NCI-H2227 (cell line): ENCODE measurements at regions not wholly inside any gene's neighbourhood (a gene's known extent, or its start where the extent isn't known, plus 50 kb on each side); places are given as distances from the start of the nearest gene placed in this dataset.
"Not testable (repeated sequence)": the region's sequence is repeated elsewhere in the genome, so short reads cannot be mapped to it uniquely, and the experiment has no call there.

Source experiments
- DNase-seq: peaks from one replicate; lab custom pipeline; 2025; ENCODE audit not compliant: unreplicated experiment; lab: John Stamatoyannopoulos, UW

DNA sequence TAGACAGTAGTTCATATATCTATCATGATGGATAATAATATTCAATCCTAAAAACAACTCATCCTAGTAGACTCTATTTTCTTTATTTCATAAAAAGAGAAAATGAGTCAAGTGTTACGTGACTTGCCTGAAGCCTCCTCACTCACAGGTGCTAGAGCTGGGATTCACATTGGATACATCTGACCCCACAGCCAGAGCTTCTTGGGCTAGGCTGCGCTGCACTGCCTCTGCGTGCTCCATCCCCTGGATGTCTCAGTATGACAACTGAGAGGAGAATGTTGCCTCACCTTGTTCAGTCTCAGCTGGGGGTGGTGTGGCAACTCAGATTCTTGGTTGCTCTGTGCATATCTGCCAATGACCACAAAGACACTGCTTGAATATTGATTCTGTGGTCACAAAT lies 286.6 kb downstream of the LIG4 start:
- DNase-seq = no peak

DNA sequence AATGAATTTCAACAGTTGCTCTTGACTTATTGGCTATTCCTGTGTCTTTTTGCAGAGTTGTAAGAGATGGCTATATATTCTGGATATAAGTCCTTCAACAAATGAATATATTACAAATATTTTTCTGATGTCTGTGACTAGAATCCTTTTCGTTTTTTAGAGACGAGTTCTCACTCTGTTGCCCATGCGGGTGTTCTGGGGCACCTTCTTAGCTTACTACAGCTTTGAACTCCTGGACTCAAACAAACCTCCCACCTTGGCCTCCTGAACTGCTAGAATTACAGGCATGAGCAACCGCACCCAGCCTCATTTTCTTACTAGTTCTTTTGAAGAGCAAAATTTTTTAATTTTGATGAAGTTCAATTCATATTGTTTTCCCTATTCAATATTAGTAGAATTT lies 287.8 kb downstream of the LIG4 start:
- DNase-seq = no peak

DNA sequence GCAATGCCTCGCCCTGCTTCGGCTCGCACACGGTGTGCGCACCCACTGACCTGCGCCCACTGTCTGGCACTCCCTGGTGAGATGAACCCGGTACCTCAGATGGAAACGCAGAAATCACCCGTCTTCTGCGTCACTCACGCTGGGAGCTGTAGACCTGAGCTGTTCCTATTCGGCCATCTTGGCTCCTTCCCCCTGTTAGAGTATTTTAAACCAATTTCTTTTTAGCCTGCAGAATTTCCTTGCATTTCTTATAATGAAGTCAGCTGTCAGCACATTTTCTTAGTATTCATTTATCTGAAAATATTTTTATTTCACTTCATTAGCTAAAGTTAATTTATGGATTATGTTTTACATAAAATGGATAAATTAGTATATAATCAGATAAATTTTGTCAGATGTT lies 288.8 kb downstream of the LIG4 start:
- not testable (repeated sequence) for DNase-seq

DNA sequence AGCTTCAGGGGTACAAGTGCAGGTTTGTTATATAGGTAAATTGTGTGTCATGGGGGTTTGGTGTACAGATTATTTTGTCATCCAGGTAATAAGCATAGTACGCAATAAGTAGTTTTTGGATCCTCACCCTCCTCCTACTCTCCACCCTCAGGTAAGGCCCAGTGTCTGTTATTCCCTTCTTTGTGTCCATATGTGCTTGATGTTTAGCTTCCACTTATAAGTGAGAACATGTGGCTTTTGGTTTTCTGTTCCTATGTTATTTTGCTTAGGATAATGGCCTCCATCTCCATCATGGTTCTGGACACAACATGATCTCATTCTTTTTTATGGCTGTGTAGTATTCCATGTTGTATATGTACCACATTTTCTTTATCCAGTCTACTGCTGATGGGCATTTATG lies 298.4 kb downstream of the LIG4 start:
- not testable (repeated sequence) for DNase-seq

DNA sequence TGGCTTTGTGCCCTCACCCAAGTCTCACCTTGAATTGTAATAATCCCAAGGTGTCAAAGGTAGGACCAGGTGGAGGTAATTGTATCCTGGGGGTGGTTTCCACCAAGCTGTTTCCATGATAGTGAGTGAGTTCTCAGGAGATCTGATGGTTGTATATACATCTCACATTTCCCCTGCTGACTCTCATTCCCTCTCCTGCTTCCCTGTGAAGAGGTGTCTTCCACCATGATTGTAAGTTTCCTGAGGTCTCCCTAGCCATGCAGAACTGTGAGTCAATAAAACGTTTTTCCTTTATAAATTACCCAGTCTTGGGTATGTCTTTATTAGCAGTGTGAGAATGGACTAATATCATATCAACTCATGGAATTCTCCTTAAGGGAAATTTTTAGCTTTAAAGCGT lies 302.6 kb downstream of the LIG4 start:
- no peak for DNase-seq

DNA sequence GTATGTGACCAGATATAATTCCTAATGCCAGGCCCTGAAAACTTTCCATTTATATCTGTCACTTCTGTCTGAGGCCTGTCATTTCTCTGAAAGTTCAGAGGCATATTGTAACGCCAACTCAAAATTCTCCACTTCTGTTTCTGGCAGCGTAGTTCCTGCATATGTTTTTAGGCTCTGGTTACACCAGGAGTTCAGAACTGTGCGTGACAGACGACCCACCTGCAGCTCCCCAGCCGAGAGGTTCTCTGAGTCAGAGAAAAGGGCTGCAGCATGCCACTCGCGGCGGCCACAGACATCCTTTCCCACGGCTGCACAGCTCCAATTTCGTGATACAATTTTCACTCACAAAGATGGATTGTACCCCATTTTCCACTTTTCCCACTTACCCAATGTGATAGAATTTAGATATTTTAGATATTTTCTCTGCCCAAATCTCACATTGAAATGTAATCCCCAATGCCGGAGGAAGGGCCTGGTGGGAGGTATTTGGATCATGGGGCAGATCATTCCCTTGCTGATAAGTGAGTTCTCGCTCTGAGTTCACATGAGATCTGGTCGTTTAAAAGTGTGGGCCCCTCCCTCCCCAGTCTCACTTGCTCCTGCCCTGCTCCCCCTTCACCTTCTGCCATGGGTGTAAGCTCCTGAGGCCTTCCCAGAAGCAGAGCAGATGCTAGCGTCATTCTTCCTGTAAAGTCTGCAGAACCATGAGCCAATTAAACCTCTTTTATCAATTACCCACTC lies 308.1 kb downstream of the LIG4 start:
- DNase-seq = no peak

DNA sequence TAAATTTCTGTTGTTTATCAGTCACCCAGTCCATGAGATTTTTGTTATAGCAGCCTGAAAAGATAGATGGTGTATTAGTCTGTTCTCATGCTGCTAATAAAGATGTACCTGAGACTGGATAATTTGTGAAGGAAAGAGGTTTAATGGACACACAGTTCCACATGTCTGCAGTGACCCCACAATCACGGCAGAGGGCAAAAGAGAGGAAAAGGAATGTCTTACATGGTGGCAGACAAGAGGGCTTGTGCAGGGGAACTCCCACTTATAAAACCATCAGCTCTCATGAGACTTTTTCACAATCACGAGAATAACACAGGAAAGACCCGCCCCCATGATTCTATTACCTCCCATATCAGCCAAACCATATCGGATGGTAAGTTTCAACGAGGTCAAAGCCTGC lies 309.2 kb downstream of the LIG4 start:
- DNase-seq = no peak

DNA sequence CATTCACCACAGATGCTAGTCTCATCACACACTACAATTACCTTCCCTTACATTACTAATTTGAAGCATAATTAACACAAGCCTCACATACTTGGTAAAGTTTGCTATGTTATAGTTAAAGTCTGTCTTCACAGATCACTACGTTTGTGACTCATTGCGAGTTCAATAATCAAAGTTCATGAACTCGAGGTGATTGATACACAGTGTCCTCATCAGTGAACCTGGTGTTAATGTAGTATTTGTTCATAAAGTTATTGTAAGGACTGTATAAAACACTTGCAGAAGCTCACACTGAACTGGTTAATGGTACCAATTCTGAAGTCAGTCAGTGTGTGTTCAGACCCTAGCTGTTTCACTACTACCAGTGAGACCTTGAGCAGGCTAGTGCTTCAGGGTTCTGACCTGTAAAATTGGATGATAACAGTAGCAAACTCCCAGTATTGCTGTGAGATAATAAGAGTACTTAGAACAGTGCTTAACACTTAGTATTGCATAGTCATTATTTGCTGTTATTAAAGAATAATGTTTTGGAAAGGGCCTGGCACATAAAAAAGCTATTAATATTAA lies 313.3 kb downstream of the LIG4 start:
- no peak for DNase-seq

DNA sequence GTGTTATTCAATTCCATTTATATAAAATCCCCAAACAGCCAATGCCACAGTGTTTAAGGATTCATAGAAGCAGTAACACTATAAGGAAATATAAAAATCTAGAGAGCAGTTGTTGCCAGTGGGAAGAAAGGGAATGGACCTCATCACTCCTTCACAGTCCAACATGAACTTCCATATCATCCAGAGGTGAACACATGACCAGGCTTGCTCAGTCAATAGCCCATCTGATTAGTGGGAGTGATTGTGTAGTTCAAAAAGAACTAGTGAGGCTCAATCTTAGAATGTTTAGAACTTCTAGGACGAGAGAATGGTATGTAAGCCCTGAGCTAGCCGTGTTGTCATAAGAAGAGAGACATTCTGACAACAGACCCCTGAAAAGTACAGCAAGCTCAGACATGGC lies 314.1 kb downstream of the LIG4 start:
- no peak for DNase-seq

DNA sequence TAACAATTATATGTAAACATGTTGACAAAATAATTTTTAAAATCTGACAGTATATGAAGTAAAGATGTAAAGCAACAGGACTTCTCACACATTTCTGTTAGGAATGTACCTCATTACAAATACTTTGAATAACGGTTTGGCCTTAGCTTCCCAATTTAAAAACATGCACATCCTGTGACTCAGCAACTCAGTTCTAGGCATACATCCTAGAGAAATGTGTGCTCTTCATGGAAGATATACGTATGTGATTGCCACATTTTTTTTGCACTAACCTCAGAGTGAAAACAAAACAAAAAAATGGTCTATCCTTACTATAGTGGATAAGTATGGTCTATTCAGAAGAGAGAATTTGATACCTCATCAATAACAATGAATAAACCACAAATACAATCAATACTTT lies 314.6 kb downstream of the LIG4 start:
- DNase-seq = no peak

DNA sequence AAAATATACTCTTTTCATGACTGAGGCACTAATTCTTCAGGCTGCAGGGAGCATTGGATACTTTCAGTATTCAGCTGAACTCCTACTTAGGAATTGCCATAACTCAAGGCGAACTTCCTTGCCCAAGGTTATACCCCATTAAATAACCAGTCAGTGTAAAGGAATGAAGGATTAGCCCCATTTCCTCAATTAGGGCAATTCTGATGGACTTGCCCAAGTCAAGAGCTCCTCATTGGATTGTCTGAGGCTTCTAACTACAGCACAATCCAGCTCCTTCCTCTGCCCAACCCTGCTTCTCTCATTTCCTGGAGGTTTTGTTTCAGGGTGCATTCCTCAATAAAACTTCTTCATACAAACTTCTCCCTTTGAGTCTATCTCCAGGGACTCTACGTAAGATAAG lies 329.2 kb downstream of the LIG4 start:
- DNase-seq = no peak

DNA sequence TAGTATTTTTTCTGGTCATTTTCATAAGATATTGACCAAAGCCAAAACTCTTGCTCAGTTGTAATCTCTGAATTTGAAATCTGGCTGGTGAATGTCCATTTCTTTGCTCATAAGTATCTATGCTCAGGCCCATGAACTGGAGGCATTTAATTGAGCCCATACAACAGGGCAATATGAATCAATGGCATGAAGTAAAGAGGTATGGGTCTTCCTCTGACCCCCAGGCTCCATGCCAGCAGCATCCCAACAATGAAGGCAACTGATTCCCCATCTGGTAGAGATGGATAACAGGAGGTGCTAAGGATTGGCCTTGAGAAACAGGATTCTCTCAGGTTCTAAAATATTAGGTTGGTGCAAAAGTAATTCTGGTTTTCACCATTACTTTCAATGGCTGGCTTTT lies 330.8 kb downstream of the LIG4 start:
- DNase-seq = no peak

DNA sequence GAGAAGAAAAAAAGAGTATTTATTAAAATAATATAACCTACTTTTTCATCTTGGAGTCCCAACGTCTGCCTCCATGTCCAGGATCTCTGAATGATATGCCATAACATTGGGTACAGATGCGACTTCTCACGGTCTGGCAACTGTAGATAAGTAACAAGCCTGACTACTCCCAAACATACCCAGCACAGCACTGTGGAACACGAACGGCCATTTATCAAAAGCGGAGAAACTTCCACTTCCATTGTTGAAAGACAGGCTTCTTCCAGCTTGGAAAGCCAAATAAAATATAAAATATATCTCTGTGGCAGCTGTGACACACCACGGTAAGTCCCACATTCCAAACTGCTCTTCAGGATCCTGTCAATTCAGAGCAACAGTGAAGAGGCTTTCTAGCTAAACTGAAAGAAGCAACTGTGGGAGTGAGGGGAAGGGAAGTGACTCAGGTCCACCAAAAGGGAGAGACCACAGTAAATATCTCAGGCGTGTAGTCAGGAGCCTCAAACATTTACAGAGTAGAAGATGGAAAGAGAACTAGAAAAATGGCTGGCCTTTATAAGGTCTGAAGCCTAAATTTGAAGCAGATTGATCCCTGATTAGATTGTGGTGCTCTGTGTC lies 331.7 kb downstream of the LIG4 start:
- no peak for DNase-seq

DNA sequence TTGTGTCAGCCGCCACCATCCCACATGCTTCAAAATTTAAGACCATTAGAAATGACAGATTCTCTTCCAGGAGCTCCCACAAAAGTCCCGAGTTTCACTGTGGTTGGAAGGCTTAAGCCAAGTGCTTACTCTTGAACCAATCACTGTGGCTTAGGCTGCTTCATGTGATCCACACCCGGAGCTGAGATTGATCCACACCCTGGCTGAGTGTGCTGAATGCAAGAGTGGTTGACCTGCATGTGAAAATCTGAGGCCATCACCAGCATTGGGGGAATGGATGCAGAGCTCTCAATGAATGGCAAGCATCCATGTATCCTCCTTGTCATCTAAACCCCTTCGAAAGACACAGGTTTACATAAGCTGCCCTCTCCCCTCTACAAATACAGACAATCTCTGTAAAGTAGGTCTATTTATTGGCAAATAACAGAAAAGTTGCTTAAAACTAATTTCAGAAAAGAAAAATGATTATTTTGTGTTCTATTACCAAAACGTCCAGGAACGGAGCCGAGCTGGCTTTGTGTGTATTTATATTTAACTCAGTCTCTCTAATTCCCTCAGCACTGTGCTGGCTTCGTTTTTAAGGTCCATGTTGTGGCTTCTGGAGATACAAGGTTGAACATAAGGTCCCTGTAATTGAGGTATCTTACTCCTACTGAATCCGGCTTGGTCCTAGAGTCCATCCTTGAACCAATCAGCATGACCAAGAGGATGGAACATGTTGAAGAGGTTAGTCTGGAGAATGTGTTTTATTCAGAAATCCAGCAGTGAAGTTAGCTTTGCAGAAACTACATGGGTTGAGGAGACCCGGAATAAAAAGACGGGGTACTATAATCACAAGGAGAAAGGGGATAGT lies 332.4 kb downstream of the LIG4 start:
- no peak for DNase-seq

DNA sequence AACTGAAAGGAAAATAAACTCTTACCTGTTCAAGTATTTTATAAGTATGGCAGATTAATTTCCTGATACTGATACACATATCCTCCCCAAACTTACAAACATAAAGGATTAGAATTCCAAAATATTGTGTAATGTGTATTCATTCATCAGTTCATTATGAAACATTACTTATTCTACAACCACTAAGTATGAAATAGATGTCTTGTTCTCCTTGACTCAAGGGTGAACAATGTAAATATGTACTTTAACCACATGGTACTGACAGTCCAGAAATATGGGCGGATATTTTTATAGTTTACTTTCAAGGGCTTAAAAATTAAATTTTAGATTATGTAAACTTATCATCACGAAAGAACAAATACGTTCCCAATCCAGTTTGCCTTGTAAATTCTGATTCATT lies 334.0 kb downstream of the LIG4 start:
- DNase-seq = no peak

DNA sequence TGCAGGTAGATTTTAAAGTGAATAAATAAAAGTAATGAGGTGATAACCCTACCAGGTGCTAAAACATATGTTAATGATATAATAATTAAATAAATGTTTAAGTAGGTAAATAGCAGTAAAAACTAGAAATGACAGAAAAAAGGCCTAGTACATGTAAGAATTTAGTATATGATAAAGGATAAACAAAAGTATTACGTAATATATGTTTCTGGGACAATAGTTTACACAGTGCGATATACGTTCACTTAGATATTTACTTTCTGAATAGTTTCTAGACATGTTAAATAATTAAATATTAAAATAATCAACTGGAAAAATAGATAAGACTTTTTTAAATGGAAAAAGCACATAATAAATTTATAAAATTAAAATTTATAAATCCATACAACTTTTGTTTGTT lies 340.9 kb downstream of the LIG4 start:
- DNase-seq = no peak

DNA sequence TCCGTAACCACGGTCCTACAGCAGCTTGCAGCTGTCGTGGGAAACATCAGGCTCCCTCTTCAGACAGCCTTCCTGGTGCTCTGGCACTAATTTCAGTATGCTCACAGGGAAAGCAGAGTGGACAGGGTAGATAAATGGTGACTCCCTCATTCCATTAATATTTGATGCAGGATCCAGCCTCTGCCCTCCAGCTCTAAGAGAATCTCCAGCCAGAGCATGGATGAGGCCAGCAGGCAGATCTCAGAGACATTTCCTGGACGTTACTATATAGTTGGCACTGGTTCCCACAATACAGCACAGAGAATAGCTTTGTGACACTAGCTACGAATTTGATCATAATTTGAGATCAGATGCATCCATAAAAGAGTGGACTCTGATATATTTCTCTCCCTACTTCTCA lies 341.4 kb downstream of the LIG4 start:
- no peak for DNase-seq

DNA sequence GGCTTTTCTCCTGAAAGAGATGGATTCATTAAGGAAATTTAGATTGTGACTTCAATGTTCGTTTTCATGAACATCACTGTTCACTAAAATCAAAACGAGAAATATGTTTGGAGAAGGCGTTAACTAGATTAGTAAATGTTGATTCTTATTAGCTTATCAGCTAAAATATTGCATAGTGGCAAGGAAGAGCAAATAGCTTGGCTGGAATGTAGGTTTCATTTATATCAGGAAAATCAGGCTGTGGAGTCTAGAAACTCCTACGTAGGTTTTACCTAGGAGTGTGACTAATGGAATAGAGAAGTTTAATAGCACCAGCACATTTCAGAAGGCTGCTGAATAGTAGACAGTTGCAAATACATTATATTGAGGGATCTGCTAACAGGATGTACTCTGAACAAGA lies 344.9 kb downstream of the LIG4 start:
- no peak for DNase-seq

DNA sequence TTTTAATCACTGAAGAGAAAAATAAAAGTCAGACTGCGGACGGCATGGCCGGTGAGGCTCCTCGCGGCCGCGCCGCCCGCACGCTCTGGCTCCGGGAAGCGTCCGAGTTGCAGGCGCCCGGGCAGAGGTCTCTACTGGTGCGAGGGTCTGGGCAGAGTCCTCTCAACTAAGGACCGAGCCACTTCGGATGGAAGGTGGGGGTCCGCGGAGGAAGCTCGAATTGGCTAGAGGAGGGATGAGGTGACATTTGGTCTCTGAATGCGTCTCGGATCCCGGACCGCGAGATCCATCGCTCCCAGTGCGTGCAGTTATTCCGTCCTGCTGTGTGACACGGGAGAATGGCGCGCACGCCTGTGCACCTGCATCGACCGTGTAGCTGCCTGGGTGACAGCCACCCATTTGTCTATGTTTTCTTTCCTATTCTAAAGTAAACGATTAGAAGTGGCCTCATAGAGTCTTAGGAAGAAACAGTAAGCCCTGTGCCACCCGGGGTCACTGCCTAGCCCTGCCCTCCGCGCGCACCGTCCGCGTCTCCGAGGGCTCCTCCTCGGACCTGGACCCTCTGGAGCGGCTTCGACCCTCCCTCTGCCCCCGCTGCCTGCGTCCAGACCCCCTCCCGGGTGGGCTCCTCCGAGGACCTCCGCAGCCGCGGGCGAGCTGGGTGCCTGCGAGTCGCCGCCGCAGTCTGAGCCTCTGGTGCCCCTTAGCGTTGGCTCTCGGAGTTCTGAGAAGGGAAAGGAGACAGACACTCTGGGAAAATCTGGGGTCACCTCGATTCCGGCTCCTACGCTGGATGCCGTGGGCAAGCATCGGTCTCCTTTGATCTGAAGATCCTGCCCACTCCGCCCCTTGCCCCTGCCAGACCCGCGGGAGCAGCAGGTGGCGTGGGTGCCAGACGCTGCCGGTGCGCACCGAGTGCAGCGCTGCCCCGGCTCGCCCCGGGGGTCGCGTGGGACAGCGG lies 347.4 kb downstream of the LIG4 start:
- DNase-seq = peak; percentile 66

DNA sequence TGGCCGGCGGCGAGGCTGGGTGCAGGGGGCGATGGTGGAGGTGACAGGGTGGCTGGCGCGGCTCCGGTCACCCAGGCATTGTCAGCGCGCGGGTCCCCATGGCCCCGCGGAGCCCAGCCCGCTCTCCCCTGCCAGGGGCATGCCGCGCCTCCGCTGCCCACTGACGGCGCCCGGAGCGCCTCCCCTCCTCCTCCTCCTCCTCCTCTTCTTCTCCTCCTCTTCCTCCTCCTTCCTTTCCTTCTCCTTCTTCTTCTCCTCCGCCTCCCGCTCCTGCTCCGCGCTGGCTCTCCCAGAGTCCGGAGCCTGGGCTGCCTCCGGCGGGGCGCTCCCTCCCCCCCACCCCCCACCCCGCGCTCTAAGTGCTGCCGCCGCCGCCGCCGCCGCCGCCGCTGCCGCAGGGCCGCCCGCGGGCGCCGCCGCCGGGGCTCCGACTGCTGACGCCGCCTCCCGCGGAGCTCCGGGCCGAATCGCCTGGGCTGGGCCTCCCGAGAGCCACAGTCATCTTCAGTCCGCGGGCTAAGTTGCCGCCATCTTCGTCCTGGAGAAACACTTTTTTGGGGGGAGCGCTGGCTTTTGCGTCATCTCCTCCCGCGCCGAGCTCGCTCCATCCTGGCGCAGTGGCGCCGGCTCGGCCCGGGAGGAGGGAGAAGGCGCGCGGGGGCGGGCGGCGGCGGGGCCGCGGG lies 348.3 kb downstream of the LIG4 start:
- DNase-seq = peak; percentile 69
